Hepatocyte (in vitro differentiated cells): ENCODE measurements at regions not wholly inside any gene's neighbourhood (a gene's known extent, or its start where the extent isn't known, plus 50 kb on each side); places are given as distances from the start of the nearest gene placed in this dataset.
A peak's percentile ranks its signal among the peaks of the same experiment; 100 is the strongest.

Source experiments
- DNase-seq: peaks from one replicate; pipeline ENCODE4 v3.0.0-alpha.2; 2016; ENCODE audit warnings: low spot score
- H2AFZ ChIP-seq: fragments of 200-600 bp; sonication (generic); 2 replicates; pipeline ENCODE4 v1.6.0; 2016; ENCODE audit warnings: antibody characterized with exemption, mild to moderate bottlenecking
- H3K27ac ChIP-seq: fragments of 200-600 bp; sonication (generic); 2 replicates; pipeline ENCODE4 v1.5.1; 2016; ENCODE audit warnings: mild to moderate bottlenecking
- H3K27me3 ChIP-seq: fragments of 200-600 bp; sonication (generic); 2 replicates; pipeline ENCODE4 v1.6.1; 2016
- H3K36me3 ChIP-seq: fragments of 200-600 bp; sonication (generic); replicated peaks from 2 replicates; pipeline ENCODE4 v1.5.1; 2016; ENCODE audit warnings: low read depth; ENCODE audit not compliant: insufficient read depth
- H3K4me1 ChIP-seq: fragments of 200-600 bp; sonication (generic); 2 replicates; pipeline ENCODE4 v1.5.1; 2016; ENCODE audit warnings: mild to moderate bottlenecking, moderate library complexity; ENCODE audit not compliant: insufficient read depth
- H3K4me2 ChIP-seq: fragments of 200-600 bp; sonication (generic); 2 replicates; pipeline ENCODE4 v1.6.0; 2016
- H3K4me3 ChIP-seq: fragments of 200-600 bp; sonication (generic); 2 replicates; pipeline ENCODE4 v1.5.1; 2016; ENCODE audit warnings: mild to moderate bottlenecking
- H3K79me2 ChIP-seq: fragments of 200-600 bp; sonication (generic); 2 replicates; pipeline ENCODE4 v1.6.0; 2017; ENCODE audit warnings: mild to moderate bottlenecking
- H3K9me2 ChIP-seq: fragments of 200-600 bp; sonication (generic); replicated peaks from 2 replicates; pipeline ENCODE4 v1.6.0; 2017; ENCODE audit warnings: mild to moderate bottlenecking; ENCODE audit not compliant: insufficient read depth
- H3K9me3 ChIP-seq: fragments of 200-600 bp; sonication (generic); 2 replicates; pipeline ENCODE4 v1.5.1; 2016; ENCODE audit warnings: low read depth, mild to moderate bottlenecking
- H4K20me1 ChIP-seq: fragments of 200-600 bp; sonication (generic); 2 replicates; pipeline ENCODE4 v1.6.0; 2016; ENCODE audit warnings: mild to moderate bottlenecking; ENCODE audit not compliant: insufficient read depth, poor library complexity, severe bottlenecking
- EZH2 ChIP-seq: fragments of 200-600 bp; sonication (generic); IDR thresholded peaks from 2 replicates; pipeline ENCODE4 v1.6.1; 2016; ENCODE audit warnings: antibody characterized with exemption, mild to moderate bottlenecking, borderline replicate concordance
- EZH2phosphoT487 ChIP-seq: fragments of 200-600 bp; sonication (generic); IDR thresholded peaks from one replicate; pipeline ENCODE4 v1.6.1; 2018; ENCODE audit warnings: antibody characterized with exemption, mild to moderate bottlenecking, low read depth, moderate library complexity; ENCODE audit not compliant: unreplicated experiment, severe bottlenecking
- WGBS: methylation state at CpG from one replicate; pipeline ENCODE4 v1.1.6; 2016; ENCODE audit warnings: low lambda C conversion rate; ENCODE audit errors: missing lambda C conversion rate; 5-methylcytosine and 5-hydroxymethylcytosine counted together
- TF ChIP-seq, protein P1 (sequence below): fragments of 200-600 bp; sonication (generic); IDR thresholded peaks from 2 replicates; pipeline ENCODE4 v1.5.1; 2016; ENCODE audit warnings: antibody characterized with exemption, mild to moderate bottlenecking; ENCODE audit not compliant: poor library complexity

DNA sequence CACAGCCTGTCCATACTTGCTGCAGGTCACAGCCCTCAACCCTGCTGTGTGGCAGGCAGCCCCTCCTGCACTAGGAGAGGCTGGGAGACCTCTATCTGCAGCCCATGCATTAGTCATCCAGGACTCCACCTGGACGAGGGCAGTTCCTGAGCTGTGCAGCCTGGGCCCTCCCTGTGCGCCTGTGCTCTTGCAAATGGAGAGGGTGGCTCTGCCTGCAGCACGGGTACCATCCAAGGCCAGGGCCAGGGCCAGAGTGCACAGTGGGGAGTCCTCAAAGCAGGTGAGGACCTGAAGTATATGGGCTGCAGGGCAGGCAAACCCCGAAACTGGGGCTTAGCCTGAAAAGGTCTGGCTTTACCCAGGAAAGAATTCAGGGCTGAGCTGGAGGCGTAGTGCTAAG, 89.8 kb upstream of the PHACTR3 start:
- Histone ChIP-seq H3K36me3 (no peaks in the 10 kb centered on the region), H3K4me3 (no peak overlapping the region), H3K27me3 (peaks cover 26% of the 10 kb centered on the region), H3K4me2 (no peak overlapping the region), H3K9me2 (no peaks in the 10 kb centered on the region), H3K27ac (no peak overlapping the region), H2AFZ (no peak overlapping the region), H4K20me1 (no peaks in the 10 kb centered on the region), H3K79me2 (no peaks in the 10 kb centered on the region), H3K4me1 (no peaks in the 10 kb centered on the region), H3K9me3 (no peaks in the 10 kb centered on the region)
- no peak for DNase-seq
- 70% methylated on average over 5 of the region's 5 CpGs for WGBS
- TF ChIP-seq, protein P1, sequence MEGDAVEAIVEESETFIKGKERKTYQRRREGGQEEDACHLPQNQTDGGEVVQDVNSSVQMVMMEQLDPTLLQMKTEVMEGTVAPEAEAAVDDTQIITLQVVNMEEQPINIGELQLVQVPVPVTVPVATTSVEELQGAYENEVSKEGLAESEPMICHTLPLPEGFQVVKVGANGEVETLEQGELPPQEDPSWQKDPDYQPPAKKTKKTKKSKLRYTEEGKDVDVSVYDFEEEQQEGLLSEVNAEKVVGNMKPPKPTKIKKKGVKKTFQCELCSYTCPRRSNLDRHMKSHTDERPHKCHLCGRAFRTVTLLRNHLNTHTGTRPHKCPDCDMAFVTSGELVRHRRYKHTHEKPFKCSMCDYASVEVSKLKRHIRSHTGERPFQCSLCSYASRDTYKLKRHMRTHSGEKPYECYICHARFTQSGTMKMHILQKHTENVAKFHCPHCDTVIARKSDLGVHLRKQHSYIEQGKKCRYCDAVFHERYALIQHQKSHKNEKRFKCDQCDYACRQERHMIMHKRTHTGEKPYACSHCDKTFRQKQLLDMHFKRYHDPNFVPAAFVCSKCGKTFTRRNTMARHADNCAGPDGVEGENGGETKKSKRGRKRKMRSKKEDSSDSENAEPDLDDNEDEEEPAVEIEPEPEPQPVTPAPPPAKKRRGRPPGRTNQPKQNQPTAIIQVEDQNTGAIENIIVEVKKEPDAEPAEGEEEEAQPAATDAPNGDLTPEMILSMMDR, result no peak
- TF ChIP-seq EZH2 (no peak), EZH2phosphoT487 (no peak)

GRCh38 chr20:59515013-59515905, 89.1 kb upstream of the PHACTR3 start:
- Histone ChIP-seq H2AFZ (no peak overlapping the region), H3K36me3 (no peaks in the 10 kb centered on the region), H3K79me2 (no peaks in the 10 kb centered on the region), H3K9me2 (no peaks in the 10 kb centered on the region), H3K4me1 (no peaks in the 10 kb centered on the region), H3K27ac (no peak overlapping the region), H3K27me3 (peaks cover 31% of the 10 kb centered on the region), H3K4me3 (no peak overlapping the region), H4K20me1 (no peaks in the 10 kb centered on the region), H3K4me2 (peak overlapping the region; percentile 7), H3K9me3 (no peaks in the 10 kb centered on the region)
- 16% methylated on average over 32 of the region's 32 CpGs for WGBS
- peak; percentile 91 for DNase-seq
- TF ChIP-seq, protein P1, result peak; percentile 91
- no peak for TF ChIP-seq EZH2

DNA sequence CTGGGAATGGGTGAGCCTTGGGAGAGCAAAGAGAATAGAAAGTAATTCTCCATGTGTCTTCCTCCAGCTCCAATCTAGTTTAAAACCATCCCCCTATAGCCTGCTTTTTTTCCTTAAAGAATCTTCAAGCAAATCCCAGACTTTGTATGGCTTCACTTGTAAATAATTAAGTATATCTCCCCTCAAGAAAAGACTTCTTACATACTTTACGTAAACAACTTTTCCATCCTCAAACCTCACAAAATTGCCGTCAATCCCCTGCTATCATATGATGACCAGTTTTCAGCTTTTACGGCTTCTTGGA, 88.5 kb upstream of the PHACTR3 start:
- Histone ChIP-seq H2AFZ (no peak overlapping the region), H3K27me3 (peaks cover 32% of the 10 kb centered on the region), H3K36me3 (no peaks in the 10 kb centered on the region), H3K4me3 (no peak overlapping the region), H3K79me2 (no peaks in the 10 kb centered on the region), H3K4me1 (no peaks in the 10 kb centered on the region), H3K4me2 (no peak overlapping the region), H3K27ac (no peak overlapping the region), H3K9me2 (no peaks in the 10 kb centered on the region), H3K9me3 (no peaks in the 10 kb centered on the region), H4K20me1 (no peaks in the 10 kb centered on the region)
- TF ChIP-seq, protein P1, result no peak
- TF ChIP-seq EZH2phosphoT487 (no peak), EZH2 (no peak)
- DNase-seq, result no peak
- 44% methylated on average over 3 of the region's 3 CpGs for WGBS
